Activated T-cell treated with anti-CD3 and anti-CD28 coated beads, Interleukin-2, amount 50 U/mL, for 4 hours (primary cell): ENCODE measurements at regions not wholly inside any gene's neighbourhood (a gene's known extent, or its start where the extent isn't known, plus 50 kb on each side); places are given as distances from the start of the nearest gene placed in this dataset.
A peak's percentile ranks its signal among the peaks of the same experiment; 100 is the strongest.

ENCODE experiments used
- ATAC-seq, 2 donors: fragments of 200-7000 bp; cut with Tn5 transposase; one replicate each; pipeline ENCODE4 v1.10.0; 2021
- DNase-seq: peaks from one replicate; pipeline ENCODE4 v3.0.0-alpha.2; 2020
- H3K27me3 Mint-ChIP-seq: one replicate; pipeline ENCODE4 v1.8.0; 2021; ENCODE audit warnings: low read depth, mixed read lengths
- H3K36me3 Mint-ChIP-seq: one replicate; pipeline ENCODE4 v1.8.0; 2022; ENCODE audit warnings: mixed read lengths; ENCODE audit not compliant: insufficient read depth
- H3K4me1 Mint-ChIP-seq: one replicate; pipeline ENCODE4 v1.8.0; 2021; ENCODE audit warnings: low read depth, mixed read lengths
- H3K4me3 Mint-ChIP-seq: one replicate; pipeline ENCODE4 v1.8.0; 2021; ENCODE audit warnings: mild to moderate bottlenecking, moderate library complexity, mixed read lengths
- H3K9me3 Mint-ChIP-seq: one replicate; pipeline ENCODE4 v1.8.0; 2021; ENCODE audit warnings: mixed read lengths

DNA sequence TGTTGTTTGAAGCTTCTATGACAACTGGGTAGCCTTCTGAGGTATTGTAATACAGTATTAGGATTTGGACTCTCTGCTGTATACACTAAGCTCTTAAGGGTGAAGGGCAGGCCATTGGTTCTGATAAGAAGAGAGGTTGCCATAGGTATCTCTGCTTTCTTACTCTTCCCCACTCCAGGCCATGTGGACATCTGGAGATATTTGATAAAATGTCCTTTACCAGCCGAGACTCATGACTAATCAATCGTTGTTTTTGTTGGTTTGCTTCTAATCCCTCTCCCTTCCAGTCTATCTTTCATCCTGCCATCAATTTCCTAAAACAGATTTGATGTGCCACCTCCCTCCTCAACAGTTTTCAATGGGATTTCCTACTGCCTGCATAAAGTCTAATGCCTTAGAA lies 64.6 kb upstream of the WDR26 start:
- Mint-ChIP-seq H3K36me3 (no peaks in the 10 kb centered on the region), H3K27me3 (no peaks in the 10 kb centered on the region), H3K9me3 (no peaks in the 10 kb centered on the region), H3K4me1 (peaks cover 40% of the 10 kb centered on the region), H3K4me3 (no peak overlapping the region)
- no peak for ATAC-seq
- no peak for DNase-seq

DNA sequence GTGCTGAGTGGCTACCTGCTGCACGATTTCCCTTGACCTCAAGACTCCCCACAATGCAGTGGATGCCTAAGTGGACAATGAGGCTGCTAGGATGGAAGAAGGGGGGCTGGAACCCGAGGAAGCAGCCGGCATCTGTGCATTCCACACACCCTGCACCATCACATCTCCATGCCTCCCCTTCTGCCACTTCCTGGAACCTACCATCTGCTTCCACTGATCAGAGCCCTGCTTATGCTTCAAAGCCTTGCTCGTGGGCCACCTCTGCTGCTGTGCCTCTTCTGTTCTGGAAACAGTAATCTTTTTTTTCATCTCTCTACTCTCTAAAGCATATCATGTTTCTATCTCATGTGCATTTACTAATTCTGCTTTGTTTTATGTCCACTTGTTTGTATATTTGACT lies 66.2 kb upstream of the WDR26 start:
- H3K36me3 Mint-ChIP-seq: no peaks in the 10 kb centered on the region
- ATAC-seq (no peak), DNase-seq (no peak)
- peaks cover 40% of the 10 kb centered on the region for H3K4me1 Mint-ChIP-seq
- H3K4me3 Mint-ChIP-seq: no peak overlapping the region
- H3K27me3 Mint-ChIP-seq: no peaks in the 10 kb centered on the region
- no peaks in the 10 kb centered on the region for H3K9me3 Mint-ChIP-seq

DNA sequence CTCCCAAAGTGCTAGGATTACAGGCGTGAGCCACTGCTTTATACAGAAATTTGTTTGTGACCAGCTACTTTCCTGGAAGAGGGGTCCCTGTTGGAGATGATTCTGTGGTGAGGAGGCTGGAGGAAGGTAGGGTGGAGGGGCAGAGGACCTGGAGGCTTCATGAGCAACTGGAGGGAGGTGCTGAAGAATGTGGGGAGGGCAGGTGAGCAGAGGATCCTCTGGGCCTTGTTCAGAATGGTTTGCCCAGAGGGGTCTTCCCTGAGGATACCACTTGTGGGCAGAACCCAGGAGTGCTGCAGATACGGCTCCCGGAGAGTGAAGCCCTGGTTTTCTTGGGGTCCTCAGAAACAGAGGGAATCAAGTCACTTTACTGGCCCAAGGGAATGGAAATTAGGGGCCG lies 67.2 kb upstream of the WDR26 start:
- no peaks in the 10 kb centered on the region for H3K27me3 Mint-ChIP-seq
- H3K4me3 Mint-ChIP-seq: no peak overlapping the region
- H3K4me1 Mint-ChIP-seq: peaks cover 38% of the 10 kb centered on the region
- DNase-seq (no peak), ATAC-seq (no peak)
- no peaks in the 10 kb centered on the region for H3K9me3 Mint-ChIP-seq
- H3K36me3 Mint-ChIP-seq: no peaks in the 10 kb centered on the region

DNA sequence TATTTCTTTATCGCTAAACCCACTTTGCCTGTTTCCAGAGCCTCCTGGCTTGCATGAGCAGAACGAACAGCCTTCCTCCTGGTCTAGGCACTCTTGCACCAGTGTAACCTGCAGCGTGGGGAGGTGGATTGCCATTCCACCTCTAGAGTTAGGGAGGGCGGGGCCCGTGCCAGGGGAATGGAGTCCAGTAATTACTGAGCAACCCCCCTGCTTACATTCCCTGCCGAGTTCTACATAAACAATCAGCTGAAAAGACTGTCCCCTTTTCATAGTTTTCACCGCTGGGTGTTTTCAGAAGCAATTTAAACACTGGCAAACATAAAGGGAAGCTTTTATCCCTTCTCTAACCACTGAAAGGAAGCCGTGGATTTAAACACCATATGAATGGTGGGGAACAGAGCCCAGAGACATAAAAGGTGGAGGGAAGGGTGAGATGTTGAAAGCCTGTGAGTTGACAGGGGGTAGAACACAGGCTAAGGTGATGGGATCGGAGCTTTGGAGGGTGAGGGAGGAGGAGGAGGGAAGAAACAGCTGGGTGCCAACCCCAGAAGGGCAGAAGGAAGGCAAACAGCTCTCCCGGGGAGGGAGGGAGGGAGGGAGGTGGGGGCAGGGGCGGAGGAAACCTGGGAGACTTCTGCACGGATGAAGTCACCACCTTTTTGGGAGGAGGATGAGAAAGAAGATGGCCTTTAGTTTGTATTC lies 68.0 kb upstream of the WDR26 start:
- Mint-ChIP-seq H3K4me1 (peaks cover 31% of the 10 kb centered on the region), H3K36me3 (no peaks in the 10 kb centered on the region), H3K27me3 (no peaks in the 10 kb centered on the region), H3K9me3 (no peaks in the 10 kb centered on the region), H3K4me3 (no peak overlapping the region)
- DNase-seq (no peak), ATAC-seq (no peak)

DNA sequence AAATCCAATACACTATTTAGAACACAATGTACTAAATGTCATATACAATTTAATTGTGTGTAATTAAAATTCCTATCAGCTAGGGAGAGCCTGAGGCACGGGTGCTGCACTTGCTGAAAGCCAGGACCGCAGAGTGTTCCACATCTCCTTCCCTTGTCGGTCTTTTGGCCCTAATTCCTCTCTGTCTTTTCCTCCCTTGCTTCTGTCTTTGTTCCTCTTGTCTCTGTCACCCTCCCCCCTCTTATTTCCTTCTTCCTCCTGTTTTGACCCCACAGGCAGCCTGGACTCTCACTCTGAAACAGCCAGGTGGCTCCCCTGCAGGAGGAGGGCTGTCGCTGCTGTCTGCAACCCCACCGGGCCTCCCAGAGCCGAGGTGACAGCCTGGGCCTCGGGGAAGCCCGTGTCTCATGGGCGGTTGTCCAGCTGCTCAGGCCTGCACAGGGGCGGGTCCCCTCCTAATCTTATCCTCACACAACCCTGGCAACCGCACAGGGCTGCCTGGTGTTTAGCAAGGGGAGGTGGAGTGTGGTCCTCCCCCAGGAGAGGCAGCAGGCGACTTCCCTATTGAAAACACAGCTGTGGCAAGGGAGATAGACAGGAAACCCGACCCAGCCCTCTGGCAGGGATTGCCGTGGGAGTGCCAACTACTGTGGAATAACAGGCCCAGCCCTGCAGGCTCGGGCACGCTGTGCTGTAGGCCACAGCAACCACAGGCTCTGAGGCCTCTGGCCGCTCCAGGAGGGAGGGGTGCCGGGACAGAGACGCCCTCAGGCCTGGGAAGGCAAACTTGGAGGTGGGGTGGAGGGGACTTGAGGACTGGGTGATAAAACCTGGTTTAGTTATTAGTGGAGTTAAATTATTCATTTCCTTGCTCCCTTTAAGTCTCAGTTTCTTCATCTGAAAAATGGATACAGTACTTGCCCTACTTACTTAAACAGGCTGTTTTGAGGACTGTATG lies 68.8 kb upstream of the WDR26 start:
- ATAC-seq: peak in 1 of 2 donors; percentile 15
- no peaks in the 10 kb centered on the region for H3K27me3 Mint-ChIP-seq
- no peaks in the 10 kb centered on the region for H3K9me3 Mint-ChIP-seq
- H3K4me1 Mint-ChIP-seq: peaks cover 22% of the 10 kb centered on the region
- no peak for DNase-seq
- H3K36me3 Mint-ChIP-seq: no peaks in the 10 kb centered on the region
- H3K4me3 Mint-ChIP-seq: no peak overlapping the region

DNA sequence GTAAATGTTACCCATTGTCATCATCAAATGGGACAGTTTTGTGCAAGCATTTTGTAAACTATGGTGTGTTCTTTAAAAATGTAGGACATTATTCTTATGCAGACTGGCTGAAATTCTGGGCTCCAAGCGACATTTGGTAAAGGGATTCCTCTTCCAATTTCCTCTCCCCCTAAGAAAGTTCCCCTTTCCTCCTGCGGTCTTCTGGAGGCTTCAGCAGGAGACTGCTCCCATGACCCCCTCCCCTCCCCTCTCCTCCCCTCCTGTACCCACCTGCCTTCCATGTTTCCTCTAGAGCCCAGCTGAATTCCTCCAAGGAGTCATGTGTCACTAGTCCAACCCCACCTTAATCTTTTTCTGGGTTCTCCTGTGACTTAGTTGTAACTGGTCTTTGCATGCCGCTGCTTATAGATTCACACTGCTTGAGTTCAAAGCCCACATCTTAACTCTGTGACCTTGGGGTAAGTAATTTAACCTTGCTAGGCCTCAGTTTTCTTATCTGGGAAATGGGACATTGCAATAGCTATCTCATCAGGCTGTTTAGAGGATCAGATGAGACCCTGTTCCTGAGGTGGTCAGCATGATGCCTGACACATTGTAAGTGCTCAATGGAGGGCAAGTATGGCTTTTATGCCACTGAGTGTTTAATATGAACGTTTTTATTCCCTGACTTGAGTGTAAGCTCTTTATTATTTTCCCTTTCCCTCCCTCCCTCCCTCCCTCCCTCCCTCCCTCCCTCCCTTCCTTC lies 69.9 kb upstream of the WDR26 start:
- no peaks in the 10 kb centered on the region for H3K27me3 Mint-ChIP-seq
- no peaks in the 10 kb centered on the region for H3K9me3 Mint-ChIP-seq
- H3K36me3 Mint-ChIP-seq: no peaks in the 10 kb centered on the region
- no peak for ATAC-seq
- H3K4me3 Mint-ChIP-seq: no peak overlapping the region
- DNase-seq: no peak
- H3K4me1 Mint-ChIP-seq: peaks cover 14% of the 10 kb centered on the region

DNA sequence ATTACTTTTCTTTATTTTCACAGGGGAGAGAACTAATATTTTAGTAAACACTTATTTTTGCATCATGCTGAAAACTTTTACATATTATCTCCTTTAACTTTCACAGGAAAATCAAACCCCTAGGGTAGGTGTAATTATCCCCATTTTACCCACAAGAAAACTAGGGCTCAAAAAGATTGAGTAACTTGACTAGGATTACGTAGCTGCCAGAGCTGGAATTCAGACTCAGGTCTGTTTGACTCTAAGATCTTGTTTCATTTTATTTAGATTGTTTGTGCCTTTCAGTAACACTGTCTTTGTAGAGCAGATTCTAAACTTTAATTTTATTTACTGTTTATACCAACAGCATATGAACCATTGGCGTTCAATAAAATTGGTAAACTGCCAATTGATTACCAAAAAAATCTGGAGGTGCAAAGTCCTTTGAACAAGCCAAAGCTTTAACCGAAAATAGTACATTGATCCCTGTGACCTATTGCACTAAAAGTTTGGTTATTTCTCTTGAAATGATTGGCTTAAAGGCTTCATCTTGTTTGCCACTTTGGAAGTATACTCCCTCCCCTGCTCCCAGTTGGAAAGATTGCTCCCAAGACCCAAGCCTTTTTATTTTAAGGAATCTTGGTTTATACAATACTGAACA lies 71.0 kb upstream of the WDR26 start:
- ATAC-seq: no peak
- H3K4me1 Mint-ChIP-seq: peaks cover 12% of the 10 kb centered on the region
- H3K9me3 Mint-ChIP-seq: no peaks in the 10 kb centered on the region
- no peak overlapping the region for H3K4me3 Mint-ChIP-seq
- DNase-seq: no peak
- H3K36me3 Mint-ChIP-seq: no peaks in the 10 kb centered on the region
- no peaks in the 10 kb centered on the region for H3K27me3 Mint-ChIP-seq

DNA sequence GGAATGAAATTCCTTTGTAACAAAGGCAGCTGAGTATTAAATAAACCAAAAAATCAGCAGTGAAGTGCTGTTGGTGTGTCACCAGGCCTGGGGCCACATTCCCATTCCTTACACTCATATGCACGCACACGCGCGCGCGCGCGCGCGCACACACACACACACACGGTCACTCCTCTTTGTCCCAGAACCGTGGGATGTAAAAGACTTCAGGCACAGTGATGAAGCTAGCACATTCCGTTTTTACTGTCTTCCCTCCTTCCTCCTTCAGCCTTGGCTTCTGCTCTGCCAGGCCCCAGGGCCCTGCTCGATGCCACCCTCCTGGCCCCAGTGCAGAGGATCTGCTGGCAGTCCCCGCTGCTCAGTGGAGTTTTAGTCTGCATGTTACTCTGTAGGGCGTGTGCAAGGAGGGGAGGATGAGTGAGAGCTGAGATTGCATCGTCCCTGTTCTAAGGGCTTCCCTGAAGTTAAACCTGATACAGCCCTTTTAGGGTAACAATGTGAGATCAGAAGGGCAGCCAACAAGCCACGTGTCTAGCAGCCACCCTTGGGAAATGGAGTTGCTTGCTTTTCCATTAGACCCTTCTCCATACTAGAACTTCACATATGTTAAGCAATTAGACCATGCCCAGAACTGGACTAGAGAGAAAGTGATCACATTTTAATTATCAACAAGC lies 71.7 kb upstream of the WDR26 start:
- H3K36me3 Mint-ChIP-seq: no peaks in the 10 kb centered on the region
- no peak for ATAC-seq
- no peaks in the 10 kb centered on the region for H3K27me3 Mint-ChIP-seq
- peaks cover 9% of the 10 kb centered on the region for H3K4me1 Mint-ChIP-seq
- no peak overlapping the region for H3K4me3 Mint-ChIP-seq
- no peak for DNase-seq
- no peaks in the 10 kb centered on the region for H3K9me3 Mint-ChIP-seq

DNA sequence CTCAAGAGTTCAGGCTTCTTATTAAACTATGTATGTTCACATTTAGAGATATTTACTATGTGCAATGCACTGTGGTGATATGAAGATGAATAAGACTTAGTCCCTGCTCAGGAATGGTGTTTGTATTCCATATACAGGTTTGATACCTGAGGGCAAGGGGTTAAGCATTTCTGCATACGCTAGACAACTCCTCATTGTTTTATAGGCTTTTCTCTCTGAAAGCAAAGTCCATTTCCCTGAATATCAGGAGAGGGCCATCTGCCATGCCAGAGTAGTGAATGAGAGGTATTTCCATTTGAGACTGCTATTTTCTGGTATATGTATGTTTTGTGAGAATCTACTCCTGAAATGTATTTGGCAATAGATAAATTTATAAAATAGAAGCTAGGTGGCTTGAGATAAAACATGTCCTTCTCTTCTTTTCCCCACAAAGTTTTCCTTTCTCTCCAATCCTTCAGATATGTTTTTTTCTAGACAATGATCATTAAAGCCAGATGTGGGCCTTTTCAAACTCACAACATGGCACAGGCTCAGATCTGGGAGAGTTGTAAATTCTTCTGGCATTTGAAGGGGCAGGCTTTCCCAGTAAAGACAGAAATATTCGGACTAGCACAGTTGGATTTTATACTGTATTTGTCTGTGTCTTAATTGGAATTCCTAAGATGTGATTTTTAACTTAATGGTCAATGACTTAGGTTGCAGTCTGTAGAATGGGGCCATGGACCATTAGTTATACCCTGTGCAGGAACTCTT lies 73.3 kb upstream of the WDR26 start:
- Mint-ChIP-seq H3K4me1 (peaks cover 7% of the 10 kb centered on the region), H3K4me3 (no peak overlapping the region), H3K36me3 (no peaks in the 10 kb centered on the region), H3K9me3 (no peaks in the 10 kb centered on the region), H3K27me3 (no peaks in the 10 kb centered on the region)
- ATAC-seq: no peak
- no peak for DNase-seq

DNA sequence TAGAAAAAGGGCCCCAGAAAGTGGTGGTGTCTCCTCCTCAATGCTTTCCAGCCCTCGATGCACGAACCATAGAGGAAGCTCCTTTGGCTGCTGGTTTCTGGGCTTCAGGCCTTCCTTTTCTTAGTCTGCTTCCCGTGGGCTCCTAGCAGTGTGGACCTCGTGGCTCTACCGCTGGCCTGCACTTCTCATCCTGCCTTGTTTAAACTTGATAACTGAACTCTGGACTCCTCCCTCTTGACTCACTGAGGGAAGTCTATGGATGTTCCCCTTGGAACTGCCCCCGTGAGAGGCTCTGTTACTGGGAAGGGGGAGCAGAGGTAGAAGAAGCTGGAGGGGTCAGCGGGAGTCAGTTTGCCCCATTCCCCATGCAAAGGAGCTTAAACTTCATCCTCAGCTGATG lies 75.3 kb upstream of the WDR26 start:
- peaks cover 6% of the 10 kb centered on the region for H3K4me1 Mint-ChIP-seq
- H3K4me3 Mint-ChIP-seq: no peak overlapping the region
- H3K27me3 Mint-ChIP-seq: no peaks in the 10 kb centered on the region
- no peaks in the 10 kb centered on the region for H3K9me3 Mint-ChIP-seq
- DNase-seq (no peak), ATAC-seq (no peak)
- H3K36me3 Mint-ChIP-seq: no peaks in the 10 kb centered on the region

DNA sequence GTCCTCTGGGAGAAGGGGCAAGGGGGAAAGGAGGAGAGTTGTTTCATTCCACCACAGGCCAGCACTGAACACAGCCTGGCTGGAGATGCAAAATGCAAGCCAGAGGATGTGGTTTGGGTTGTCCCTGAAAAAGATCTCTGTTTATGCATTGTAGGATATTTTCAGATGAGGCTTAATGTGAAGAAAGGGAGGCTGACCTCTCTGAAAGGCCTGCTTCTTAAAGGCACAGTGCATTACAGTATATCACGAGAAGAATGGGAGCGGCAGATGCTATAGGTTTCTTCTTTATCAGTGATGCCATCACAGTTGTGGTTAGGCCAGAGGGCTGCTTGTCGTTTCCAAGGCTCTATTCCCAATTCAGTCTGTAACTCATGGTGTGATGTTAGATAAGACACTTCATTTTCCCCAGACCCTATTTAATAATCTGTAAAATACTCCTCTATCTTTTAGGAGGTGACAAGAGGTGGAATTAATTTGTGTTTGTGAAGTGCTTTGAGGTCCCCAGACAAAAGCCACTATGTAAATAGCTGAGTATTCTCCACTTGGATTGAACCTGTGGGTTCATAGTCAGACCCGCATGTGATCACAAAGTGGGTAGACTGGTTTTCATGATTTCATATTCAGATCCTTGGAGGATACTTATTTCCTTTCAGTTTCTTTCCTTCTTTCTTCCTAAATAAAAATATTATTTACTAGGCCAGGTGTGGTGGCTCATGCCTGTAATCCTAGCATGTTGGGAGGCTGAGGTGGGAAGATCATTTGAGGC lies 76.5 kb upstream of the WDR26 start:
- no peak overlapping the region for H3K4me3 Mint-ChIP-seq
- no peaks in the 10 kb centered on the region for H3K27me3 Mint-ChIP-seq
- peaks cover 6% of the 10 kb centered on the region for H3K4me1 Mint-ChIP-seq
- DNase-seq: no peak
- H3K9me3 Mint-ChIP-seq: no peaks in the 10 kb centered on the region
- H3K36me3 Mint-ChIP-seq: no peaks in the 10 kb centered on the region
- no peak for ATAC-seq

DNA sequence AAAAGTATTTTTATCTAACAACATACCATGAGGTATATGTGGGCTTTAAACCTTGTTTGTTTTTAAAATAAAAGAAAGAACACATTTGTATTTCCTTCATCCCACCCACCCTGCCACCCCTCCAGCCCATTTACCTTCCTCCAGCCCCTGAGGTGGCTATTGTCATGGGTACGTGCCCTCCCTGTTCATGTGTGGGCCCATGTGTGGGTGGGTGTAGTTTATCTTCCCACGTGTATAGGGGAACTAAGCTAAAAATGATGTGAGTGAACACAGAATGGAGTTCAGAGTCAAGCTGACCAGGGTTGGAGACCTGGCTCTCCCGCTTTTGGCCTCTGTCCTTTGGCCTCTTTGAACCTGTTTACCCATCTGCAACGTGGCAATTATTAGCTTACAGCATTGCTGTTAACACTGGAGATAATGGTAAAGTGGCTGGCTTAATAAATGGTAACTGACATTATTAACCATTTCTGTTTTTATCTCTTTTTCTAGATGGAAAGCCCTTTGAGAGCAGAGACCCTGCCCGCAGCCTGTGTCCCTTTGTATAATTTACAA lies 78.1 kb upstream of the WDR26 start:
- H3K4me1 Mint-ChIP-seq: peaks cover 6% of the 10 kb centered on the region
- no peak for ATAC-seq
- no peaks in the 10 kb centered on the region for H3K9me3 Mint-ChIP-seq
- H3K27me3 Mint-ChIP-seq: no peaks in the 10 kb centered on the region
- no peak for DNase-seq
- H3K4me3 Mint-ChIP-seq: no peak overlapping the region
- H3K36me3 Mint-ChIP-seq: no peaks in the 10 kb centered on the region
